B cell (primary cell): ENCODE measurements at regions not wholly inside any gene's neighbourhood (a gene's known extent, or its start where the extent isn't known, plus 50 kb on each side); places are given as distances from the start of the nearest gene placed in this dataset.

Source experiments
- ATAC-seq: fragments of 200-7000 bp; cut with Tn5 transposase; one replicate; pipeline ENCODE4 v1.10.0; 2021; ENCODE audit warnings: low read depth, mild to moderate bottlenecking, moderate number of reproducible peaks, moderate library complexity
- CTCF ChIA-PET: fragments of 350-600 bp; sonication (Branson Sonifier 250); formaldehyde crosslinking; loops from one replicate; lab custom pipeline; 2021; ENCODE audit warnings: antibody characterized with exemption, inconsistent platforms; lab: Charles Lee
- POLR2A ChIA-PET: fragments of 350-600 bp; sonication (Branson Sonifier 250); formaldehyde crosslinking; loops from one replicate; lab custom pipeline; 2021; ENCODE audit warnings: antibody characterized with exemption; lab: Charles Lee
- DNase-seq: peaks from one replicate; pipeline ENCODE4 v3.0.0; 2013
- H2AFZ ChIP-seq: 2 replicates; pipeline ENCODE4 v1.6.1; 2012; ENCODE audit warnings: mild to moderate bottlenecking, low read depth, low read length; ENCODE audit not compliant: insufficient read depth, poor library complexity, severe bottlenecking
- H3K27ac ChIP-seq, 2 donors: 1 replicate in 1 of 2; 2 replicates in 1 of 2; pipeline ENCODE4 v1.5.1; 2012 to 2013; ENCODE audit warnings: low read length in 2 of 2, mild to moderate bottlenecking in 2 of 2, moderate library complexity in 1 of 2
- H3K27me3 ChIP-seq, 4 experiments: fragments of 200-600 bp in 1 of 4; sonication (generic) in 1 of 4; replicated peaks in 1 of 4; 1 replicate in 2 of 4; 2 replicates in 2 of 4; pipeline versions ENCODE4 v1.6.1 to v1.7.0; 2013 to 2016; ENCODE audit warnings: low read length in 3 of 4, mild to moderate bottlenecking in 2 of 4, mixed read lengths in 1 of 4, moderate library complexity in 1 of 4; ENCODE audit not compliant: insufficient read depth in 4 of 4, control insufficient read depth in 3 of 4; ENCODE audit errors: control extremely low read depth in 1 of 4
- H3K36me3 ChIP-seq, 2 experiments: replicated peaks in 1 of 2; 1 replicate in 1 of 2; 2 replicates in 1 of 2; pipeline versions ENCODE4 v1.6.1 to v1.7.1; 2013; ENCODE audit warnings: low read length in 1 of 2; ENCODE audit not compliant: insufficient read depth in 2 of 2, control insufficient read depth in 1 of 2; ENCODE audit errors: control extremely low read depth in 1 of 2, extremely low read depth in 1 of 2
- H3K4me1 ChIP-seq, 2 donors: fragments of 200-600 bp in 1 of 2; sonication (generic) in 1 of 2; 1 replicate in 1 of 2; 2 replicates in 1 of 2; pipeline versions ENCODE4 v1.5.1 to v1.6.1; 2013 to 2017; ENCODE audit warnings: low read length in 2 of 2; ENCODE audit not compliant: control insufficient read depth in 2 of 2, insufficient read depth in 2 of 2
- H3K4me2 ChIP-seq: replicated peaks from 2 replicates; pipeline ENCODE3; 2012; ENCODE audit warnings: mild to moderate bottlenecking, low read depth, low read length; ENCODE audit not compliant: poor library complexity, severe bottlenecking
- H3K4me3 ChIP-seq, 5 experiments: fragments of 200-600 bp in 1 of 5; sonication (generic) in 1 of 5; 1 replicate in 3 of 5; 2 replicates in 2 of 5; pipeline versions ENCODE4 v1.5.1 to v1.7.0; 2011 to 2016; ENCODE audit warnings: low read length in 4 of 5, mild to moderate bottlenecking in 4 of 5, low read depth in 2 of 5, control low read depth in 1 of 5, moderate library complexity in 1 of 5; ENCODE audit not compliant: insufficient read depth in 1 of 5; ENCODE audit errors: control extremely low read depth in 1 of 5, extremely low read depth in 1 of 5
- H3K79me2 ChIP-seq: fragments of 200-600 bp; sonication (generic); one replicate; pipeline ENCODE4 v1.6.0; 2016; ENCODE audit warnings: low read length; ENCODE audit not compliant: control insufficient read depth, insufficient read depth
- H3K9ac ChIP-seq: fragments of 200-600 bp; sonication (generic); 2 replicates; pipeline ENCODE4 v1.6.1; 2017; ENCODE audit warnings: mild to moderate bottlenecking, low read length, moderate library complexity
- H3K9me3 ChIP-seq, 3 donors: one replicate each; pipeline versions ENCODE4 v1.6.1 to v1.7.1; 2013; ENCODE audit warnings: low read length in 2 of 3; ENCODE audit not compliant: control insufficient read depth in 2 of 3, insufficient read depth in 1 of 3; ENCODE audit errors: control extremely low read depth in 1 of 3
- H4K20me1 ChIP-seq: 2 replicates; pipeline ENCODE4 v1.6.0; 2012; ENCODE audit warnings: mild to moderate bottlenecking, low read length; ENCODE audit not compliant: insufficient read depth, control insufficient read depth, poor library complexity, severe bottlenecking
- H3K27ac Mint-ChIP-seq: one replicate; pipeline ENCODE4 v1.8.0; 2021; ENCODE audit warnings: mixed read lengths
- H3K27me3 Mint-ChIP-seq: one replicate; pipeline ENCODE4 v1.8.0; 2021; ENCODE audit warnings: mixed read lengths
- H3K4me1 Mint-ChIP-seq: one replicate; pipeline ENCODE4 v1.8.0; 2021; ENCODE audit warnings: mixed read lengths
- H3K4me3 Mint-ChIP-seq: one replicate; pipeline ENCODE4 v1.8.0; 2021; ENCODE audit warnings: mixed read lengths
- H3K9me3 Mint-ChIP-seq: one replicate; pipeline ENCODE4 v1.8.0; 2022; ENCODE audit warnings: mixed read lengths; ENCODE audit not compliant: insufficient read depth
- CTCF ChIP-seq: fragments of 200-600 bp; IDR thresholded peaks from one replicate; pipeline ENCODE4 v1.8.0; 2022; ENCODE audit warnings: antibody characterized with exemption, mild to moderate bottlenecking
- EZH2 ChIP-seq: IDR thresholded peaks from 2 replicates; pipeline ENCODE4 v1.6.1; 2012; ENCODE audit warnings: borderline replicate concordance, low read depth, mild to moderate bottlenecking, moderate library complexity, low read length; ENCODE audit not compliant: insufficient read depth, poor library complexity, severe bottlenecking
- whole genome bisulfite sequencing: methylation state at CpG from one replicate; pipeline ENCODE4 v1.1.5; 2013; ENCODE audit warnings: missing lambda C conversion rate; ENCODE audit not compliant: insufficient coverage; 5-methylcytosine and 5-hydroxymethylcytosine counted together
- intact Hi-C: fragments of 100-400 bp; cut with micrococcal nuclease; formaldehyde crosslinking; loops from one replicate; pipeline ENCODE4 v1.10.0; 2022

GRCh38 chr5:28499766-28500290 is 1461.4 kb upstream of the CDH9 start:
- POLR2A ChIA-PET: no interaction called here
- intact Hi-C loops: no loop called here
- no peaks in the 10 kb centered on the region for H3K27me3 Mint-ChIP-seq
- TF ChIP-seq CTCF: no peak
- no peak for TF ChIP-seq EZH2
- peaks cover 2% of the 10 kb centered on the region for H3K9me3 Mint-ChIP-seq
- DNase-seq (no peak), ATAC-seq (no peak)
- Histone ChIP-seq H2AFZ (no peak overlapping the region), H3K9me3 (no peaks in the 10 kb centered on the region), H3K27me3 (no peaks in the 10 kb centered on the region), H3K4me3 (no peak overlapping the region), H3K9ac (no peak overlapping the region), H3K4me1 (no peaks in the 10 kb centered on the region), H3K36me3 (no peaks in the 10 kb centered on the region), H3K4me2 (no peak overlapping the region), H4K20me1 (no peaks in the 10 kb centered on the region), H3K79me2 (no peaks in the 10 kb centered on the region), H3K27ac (no peak overlapping the region)
- CTCF ChIA-PET: no interaction called here
- H3K4me3 Mint-ChIP-seq: no peak overlapping the region
- H3K4me1 Mint-ChIP-seq: no peaks in the 10 kb centered on the region
- no peak overlapping the region for H3K27ac Mint-ChIP-seq

DNA sequence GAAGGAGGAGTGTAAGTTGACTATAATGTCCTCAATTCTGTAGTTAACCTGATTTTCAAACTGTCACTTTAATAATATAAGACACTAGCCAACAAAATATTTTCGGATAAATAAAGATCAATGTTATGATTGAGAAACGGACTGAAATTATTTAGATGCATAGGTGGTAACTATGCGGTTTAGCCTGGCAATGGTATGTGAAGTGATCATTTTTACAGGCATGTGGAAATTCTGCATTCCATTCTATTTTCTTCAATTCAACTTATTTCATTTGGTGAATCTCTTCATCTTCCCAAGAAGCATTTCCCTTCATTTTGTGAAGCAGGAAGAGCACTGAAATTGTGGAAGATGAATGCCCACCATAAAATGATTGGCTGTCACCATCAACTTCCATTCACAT is 1457.5 kb upstream of the CDH9 start:
- Histone ChIP-seq H3K4me1 (no peaks in the 10 kb centered on the region), H3K4me2 (no peak overlapping the region), H3K9ac (no peak overlapping the region), H2AFZ (no peak overlapping the region), H4K20me1 (no peaks in the 10 kb centered on the region), H3K79me2 (no peaks in the 10 kb centered on the region), H3K9me3 (peaks cover 0 to 2% (median 0%) of the 10 kb centered on the region in 3 donors), H3K27ac (no peak overlapping the region), H3K27me3 (no peaks in the 10 kb centered on the region), H3K36me3 (no peaks in the 10 kb centered on the region), H3K4me3 (no peak overlapping the region)
- peaks cover 2% of the 10 kb centered on the region for H3K9me3 Mint-ChIP-seq
- WGBS: no CpG with 5 or more reads among the region's 3 CpGs
- no peak overlapping the region for H3K4me3 Mint-ChIP-seq
- H3K27me3 Mint-ChIP-seq: no peaks in the 10 kb centered on the region
- intact Hi-C loops: no loop called here
- CTCF ChIA-PET: no interaction called here
- H3K27ac Mint-ChIP-seq: no peak overlapping the region
- no peaks in the 10 kb centered on the region for H3K4me1 Mint-ChIP-seq
- DNase-seq (no peak), ATAC-seq (no peak)
- POLR2A ChIA-PET: no interaction called here
- TF ChIP-seq EZH2 (no peak), CTCF (no peak)
